Activated naive CD8-positive, alpha-beta T cell (primary cell): ENCODE measurements at regions not wholly inside any gene's neighbourhood (a gene's known extent, or its start where the extent isn't known, plus 50 kb on each side); places are given as distances from the start of the nearest gene placed in this dataset.

Experiments
- H3K27ac Mint-ChIP-seq: one replicate; pipeline ENCODE4 v1.8.0; 2021; ENCODE audit warnings: mixed read lengths
- H3K27me3 Mint-ChIP-seq: one replicate; pipeline ENCODE4 v1.8.0; 2021; ENCODE audit warnings: mixed read lengths
- H3K36me3 Mint-ChIP-seq: one replicate; pipeline ENCODE4 v1.8.0; 2021; ENCODE audit warnings: mixed read lengths
- H3K4me1 Mint-ChIP-seq: one replicate; pipeline ENCODE4 v1.8.0; 2021; ENCODE audit warnings: low read depth, mixed read lengths
- H3K4me3 Mint-ChIP-seq: one replicate; pipeline ENCODE4 v1.8.0; 2021; ENCODE audit warnings: mild to moderate bottlenecking, mixed read lengths
- H3K9me3 Mint-ChIP-seq: one replicate; pipeline ENCODE4 v1.8.0; 2021; ENCODE audit warnings: low read depth, mixed read lengths

GRCh38 chr1:232441036-232441411 lies 188.9 kb downstream of the SIPA1L2 start:
- no peak overlapping the region for H3K27ac Mint-ChIP-seq
- H3K9me3 Mint-ChIP-seq = no peaks in the 10 kb centered on the region
- H3K4me1 Mint-ChIP-seq = no peaks in the 10 kb centered on the region
- H3K27me3 Mint-ChIP-seq = no peaks in the 10 kb centered on the region
- no peaks in the 10 kb centered on the region for H3K36me3 Mint-ChIP-seq
- no peak overlapping the region for H3K4me3 Mint-ChIP-seq

GRCh38 chr1:232440325-232441035 lies 189.5 kb downstream of the SIPA1L2 start:
- Mint-ChIP-seq H3K36me3 (no peaks in the 10 kb centered on the region), H3K4me3 (no peak overlapping the region), H3K4me1 (no peaks in the 10 kb centered on the region), H3K27ac (no peak overlapping the region), H3K9me3 (no peaks in the 10 kb centered on the region), H3K27me3 (no peaks in the 10 kb centered on the region)

GRCh38 chr1:232439011-232439410 lies 190.9 kb downstream of the SIPA1L2 start:
- Mint-ChIP-seq H3K9me3 (no peaks in the 10 kb centered on the region), H3K36me3 (no peaks in the 10 kb centered on the region), H3K4me3 (no peak overlapping the region), H3K27me3 (no peaks in the 10 kb centered on the region), H3K27ac (no peak overlapping the region), H3K4me1 (no peaks in the 10 kb centered on the region)

GRCh38 chr1:232438476-232438875 lies 191.5 kb downstream of the SIPA1L2 start:
- no peak overlapping the region for H3K27ac Mint-ChIP-seq
- no peak overlapping the region for H3K4me3 Mint-ChIP-seq
- H3K36me3 Mint-ChIP-seq = no peaks in the 10 kb centered on the region
- no peaks in the 10 kb centered on the region for H3K9me3 Mint-ChIP-seq
- no peaks in the 10 kb centered on the region for H3K27me3 Mint-ChIP-seq
- no peaks in the 10 kb centered on the region for H3K4me1 Mint-ChIP-seq

DNA sequence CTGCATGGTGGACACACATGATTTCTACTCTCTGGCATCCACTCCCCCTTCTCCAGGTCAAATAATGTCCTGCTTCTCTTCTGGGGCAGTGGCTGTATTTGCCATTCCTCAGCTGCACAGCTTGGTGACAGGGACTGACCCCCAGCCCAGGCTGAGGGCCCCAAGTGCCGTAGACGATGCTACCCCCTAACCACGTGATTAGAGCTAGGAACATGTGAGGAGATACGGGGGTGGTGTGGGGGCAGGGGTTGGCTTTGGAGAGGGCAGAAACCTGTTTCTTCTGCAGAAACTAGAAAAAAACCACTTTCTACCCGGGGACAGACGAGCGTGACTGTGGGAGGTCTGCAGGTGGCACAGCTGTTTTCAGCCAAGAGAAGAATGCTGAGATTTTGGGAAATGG lies 192.4 kb downstream of the SIPA1L2 start:
- Mint-ChIP-seq H3K4me1 (no peaks in the 10 kb centered on the region), H3K9me3 (no peaks in the 10 kb centered on the region), H3K4me3 (no peak overlapping the region), H3K27ac (no peak overlapping the region), H3K27me3 (peaks cover 2% of the 10 kb centered on the region), H3K36me3 (no peaks in the 10 kb centered on the region)

DNA sequence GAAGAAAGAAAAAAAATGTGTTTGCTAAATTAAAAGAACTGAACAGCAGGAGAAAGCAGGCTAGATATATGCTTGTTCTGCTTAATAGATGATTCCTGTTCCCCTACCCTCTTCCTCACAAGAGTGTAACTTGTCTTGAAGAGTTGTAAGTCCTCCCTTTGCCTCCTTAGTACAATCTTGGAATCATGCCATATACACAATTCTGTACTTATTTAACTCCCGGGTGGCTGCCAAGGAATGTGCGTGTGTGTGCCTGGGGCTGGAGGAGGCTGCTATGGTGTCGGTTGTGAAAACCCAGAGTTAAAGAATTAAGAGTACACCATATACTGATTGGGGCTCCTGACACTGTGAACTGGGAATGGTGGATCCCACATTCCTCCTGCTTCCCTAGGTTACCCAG lies 194.2 kb downstream of the SIPA1L2 start:
- no peak overlapping the region for H3K27ac Mint-ChIP-seq
- H3K4me1 Mint-ChIP-seq = no peaks in the 10 kb centered on the region
- H3K4me3 Mint-ChIP-seq = no peak overlapping the region
- peaks cover 2% of the 10 kb centered on the region for H3K27me3 Mint-ChIP-seq
- H3K9me3 Mint-ChIP-seq = no peaks in the 10 kb centered on the region
- H3K36me3 Mint-ChIP-seq = no peaks in the 10 kb centered on the region

DNA sequence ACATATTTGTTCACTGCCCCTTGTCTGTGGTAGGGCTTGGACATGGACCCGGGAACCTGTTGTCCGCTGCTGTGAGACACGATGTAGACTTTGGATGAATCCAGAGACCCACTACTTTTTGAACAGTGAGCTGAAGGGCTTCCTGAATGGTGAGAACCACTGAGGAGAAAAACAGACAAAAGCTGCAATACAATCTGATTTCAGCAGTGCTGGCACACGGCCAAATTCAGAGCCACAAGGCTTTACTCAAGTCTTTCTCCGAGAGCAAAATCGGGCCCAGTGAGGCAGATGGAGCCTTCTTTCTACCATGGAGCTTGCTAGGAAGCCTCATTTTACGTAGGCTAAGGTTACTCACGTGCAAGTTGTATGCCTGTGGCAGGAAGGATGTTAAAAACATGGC lies 197.6 kb downstream of the SIPA1L2 start:
- H3K36me3 Mint-ChIP-seq = no peaks in the 10 kb centered on the region
- H3K27me3 Mint-ChIP-seq = peaks cover 2% of the 10 kb centered on the region
- H3K4me1 Mint-ChIP-seq = no peaks in the 10 kb centered on the region
- no peak overlapping the region for H3K4me3 Mint-ChIP-seq
- no peak overlapping the region for H3K27ac Mint-ChIP-seq
- no peaks in the 10 kb centered on the region for H3K9me3 Mint-ChIP-seq

DNA sequence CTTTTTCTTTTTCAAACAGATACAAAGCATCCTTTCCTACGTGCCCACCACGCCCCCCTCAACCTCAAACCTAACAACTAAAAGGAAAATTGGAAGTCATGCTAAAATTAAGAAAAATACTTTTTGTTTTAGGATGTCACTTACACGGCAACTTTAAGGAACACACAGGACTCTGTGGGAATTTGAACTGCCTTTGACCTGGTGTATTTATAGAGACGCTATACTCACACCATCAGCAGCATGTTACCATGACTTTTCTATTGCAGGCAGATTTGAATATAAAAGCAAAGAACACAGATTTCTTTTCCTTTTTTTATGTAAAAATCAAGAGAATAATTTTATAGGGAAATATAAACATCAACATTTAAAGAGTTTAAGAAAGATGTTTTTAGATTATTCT lies 198.2 kb downstream of the SIPA1L2 start:
- H3K27me3 Mint-ChIP-seq = peaks cover 2% of the 10 kb centered on the region
- H3K36me3 Mint-ChIP-seq = no peaks in the 10 kb centered on the region
- H3K9me3 Mint-ChIP-seq = no peaks in the 10 kb centered on the region
- H3K4me1 Mint-ChIP-seq = no peaks in the 10 kb centered on the region
- H3K27ac Mint-ChIP-seq = no peak overlapping the region
- no peak overlapping the region for H3K4me3 Mint-ChIP-seq

DNA sequence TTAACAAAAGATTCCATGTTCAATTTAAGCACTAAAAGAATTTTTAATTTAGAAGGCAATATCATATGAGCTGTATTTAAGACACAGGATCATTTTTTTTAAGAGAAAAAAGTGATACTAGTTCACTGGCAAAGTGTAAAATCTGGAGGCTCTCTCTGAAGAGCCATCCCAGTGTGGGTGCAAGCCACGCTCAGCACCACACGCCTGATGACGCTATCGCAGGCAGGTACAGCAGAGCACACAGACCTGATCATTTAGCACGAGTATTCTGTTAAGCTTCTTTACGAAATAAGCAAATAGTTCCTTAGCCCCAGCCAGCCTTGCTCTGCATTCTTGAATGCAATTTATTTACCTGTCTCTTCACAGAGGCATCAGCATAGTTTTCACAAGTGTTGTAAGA lies 198.6 kb downstream of the SIPA1L2 start:
- no peaks in the 10 kb centered on the region for H3K36me3 Mint-ChIP-seq
- H3K27ac Mint-ChIP-seq = no peak overlapping the region
- no peaks in the 10 kb centered on the region for H3K4me1 Mint-ChIP-seq
- H3K4me3 Mint-ChIP-seq = no peak overlapping the region
- H3K9me3 Mint-ChIP-seq = no peaks in the 10 kb centered on the region
- H3K27me3 Mint-ChIP-seq = peaks cover 2% of the 10 kb centered on the region

DNA sequence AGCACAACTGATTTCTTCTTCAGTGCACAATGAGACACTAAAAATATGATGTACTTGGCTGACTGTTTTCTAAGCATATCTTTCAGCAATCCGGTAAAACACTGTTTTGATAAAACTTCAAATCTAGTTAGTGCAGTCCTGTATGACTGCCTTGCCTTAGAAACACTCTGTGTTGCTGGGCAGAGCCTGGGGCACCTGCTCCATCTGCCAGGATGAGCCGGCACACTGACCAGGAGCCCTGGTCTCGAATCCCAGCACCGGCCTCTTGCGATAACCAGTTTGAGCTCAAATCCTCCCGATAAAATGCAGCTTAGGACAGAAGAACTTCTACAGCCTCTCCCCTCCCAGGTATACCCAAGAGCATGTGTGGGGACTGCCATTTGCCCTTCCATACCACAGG lies 199.5 kb downstream of the SIPA1L2 start:
- no peaks in the 10 kb centered on the region for H3K9me3 Mint-ChIP-seq
- no peaks in the 10 kb centered on the region for H3K4me1 Mint-ChIP-seq
- H3K36me3 Mint-ChIP-seq = no peaks in the 10 kb centered on the region
- no peak overlapping the region for H3K27ac Mint-ChIP-seq
- H3K4me3 Mint-ChIP-seq = no peak overlapping the region
- peaks cover 2% of the 10 kb centered on the region for H3K27me3 Mint-ChIP-seq

GRCh38 chr1:232428786-232429530 lies 201.0 kb downstream of the SIPA1L2 start:
- H3K9me3 Mint-ChIP-seq = no peaks in the 10 kb centered on the region
- no peaks in the 10 kb centered on the region for H3K36me3 Mint-ChIP-seq
- no peaks in the 10 kb centered on the region for H3K4me1 Mint-ChIP-seq
- no peak overlapping the region for H3K27ac Mint-ChIP-seq
- H3K4me3 Mint-ChIP-seq = no peak overlapping the region
- peaks cover 2% of the 10 kb centered on the region for H3K27me3 Mint-ChIP-seq

DNA sequence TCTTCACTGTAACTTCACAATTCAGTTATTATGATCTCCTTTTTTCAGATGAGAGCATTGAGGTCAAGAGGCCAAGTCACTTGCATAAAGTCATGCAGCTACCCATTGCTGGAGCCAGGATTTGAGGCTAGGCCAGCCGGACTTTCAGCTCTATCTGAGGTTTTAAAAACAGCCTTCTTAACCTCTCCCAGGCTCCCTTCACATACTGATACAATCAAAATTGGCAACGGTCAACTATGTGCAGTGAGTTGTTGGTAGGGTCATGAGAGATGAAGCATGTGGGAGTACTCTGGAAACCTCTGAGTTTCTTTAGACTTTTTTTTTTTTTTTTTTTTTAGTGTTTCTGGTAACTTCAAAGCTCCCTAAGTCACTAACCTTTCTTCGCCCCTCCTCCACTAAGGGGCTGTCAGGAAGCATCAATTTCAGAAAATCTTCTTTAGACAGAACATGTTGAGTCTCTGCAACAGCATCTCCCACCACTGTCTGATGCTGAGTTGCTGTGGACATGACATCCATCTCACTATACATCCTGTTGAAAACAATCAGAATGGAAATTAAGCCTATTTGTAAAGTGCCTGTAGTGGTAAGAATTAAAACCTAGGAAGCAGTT lies 201.8 kb downstream of the SIPA1L2 start:
- H3K27ac Mint-ChIP-seq = no peak overlapping the region
- H3K9me3 Mint-ChIP-seq = no peaks in the 10 kb centered on the region
- no peaks in the 10 kb centered on the region for H3K36me3 Mint-ChIP-seq
- H3K4me3 Mint-ChIP-seq = no peak overlapping the region
- peaks cover 2% of the 10 kb centered on the region for H3K27me3 Mint-ChIP-seq
- no peaks in the 10 kb centered on the region for H3K4me1 Mint-ChIP-seq

DNA sequence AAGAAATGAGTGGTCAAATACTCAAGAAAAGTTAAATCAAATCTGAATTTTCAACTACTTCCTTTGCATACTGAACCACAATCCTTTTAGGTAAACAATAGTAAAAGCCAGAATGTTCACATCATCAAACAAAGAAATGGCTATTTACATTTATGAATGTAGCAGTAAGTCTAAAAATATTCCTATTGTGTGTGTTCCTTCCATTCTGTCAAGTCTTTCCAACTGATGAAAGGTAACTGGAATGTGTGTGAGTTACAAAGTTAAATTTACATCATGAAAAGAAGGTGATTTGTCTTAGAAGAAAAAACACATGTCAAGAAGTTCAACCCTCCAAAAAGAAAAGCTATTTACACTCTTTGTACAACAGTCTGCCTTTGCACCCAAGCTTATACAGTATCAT lies 203.1 kb downstream of the SIPA1L2 start:
- no peaks in the 10 kb centered on the region for H3K27me3 Mint-ChIP-seq
- H3K4me3 Mint-ChIP-seq = no peak overlapping the region
- no peaks in the 10 kb centered on the region for H3K4me1 Mint-ChIP-seq
- H3K27ac Mint-ChIP-seq = no peak overlapping the region
- H3K36me3 Mint-ChIP-seq = no peaks in the 10 kb centered on the region
- H3K9me3 Mint-ChIP-seq = no peaks in the 10 kb centered on the region

- H3K9me3 Mint-ChIP-seq = no peaks in the 10 kb centered on the region
- H3K27me3 Mint-ChIP-seq = peaks cover 2% of the 10 kb centered on the region
- H3K27ac Mint-ChIP-seq = no peak overlapping the region
- H3K4me3 Mint-ChIP-seq = no peak overlapping the region
- H3K36me3 Mint-ChIP-seq = no peaks in the 10 kb centered on the region
- no peaks in the 10 kb centered on the region for H3K4me1 Mint-ChIP-seq
Observed at GRCh38 chr1:232425421-232425820, 204.5 kb downstream of the SIPA1L2 start.

DNA sequence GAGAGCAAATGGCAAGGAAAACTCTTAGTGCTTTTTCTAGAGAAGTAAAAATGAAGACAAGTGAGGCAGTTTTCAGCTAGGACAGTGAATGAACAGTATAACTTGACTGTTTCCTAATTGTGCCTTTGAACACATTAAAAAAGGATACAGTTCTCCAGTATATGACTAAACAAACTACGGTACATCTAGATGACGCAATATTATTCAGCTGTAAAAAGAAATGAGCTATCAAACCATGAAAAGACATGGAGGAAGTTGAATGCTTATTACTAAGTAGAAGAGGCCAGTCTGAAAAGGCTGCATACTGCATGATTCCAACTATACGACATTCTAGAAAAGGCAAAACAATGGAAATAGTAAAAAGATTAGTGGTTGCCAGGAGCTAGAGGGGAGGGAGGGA lies 206.3 kb downstream of the SIPA1L2 start:
- no peaks in the 10 kb centered on the region for H3K36me3 Mint-ChIP-seq
- H3K27ac Mint-ChIP-seq = no peak overlapping the region
- peaks cover 4% of the 10 kb centered on the region for H3K27me3 Mint-ChIP-seq
- H3K4me1 Mint-ChIP-seq = no peaks in the 10 kb centered on the region
- no peaks in the 10 kb centered on the region for H3K9me3 Mint-ChIP-seq
- H3K4me3 Mint-ChIP-seq = no peak overlapping the region
